DND-41 (cell line): ENCODE measurements at regions not wholly inside any gene's neighbourhood (a gene's known extent, or its start where the extent isn't known, plus 50 kb on each side); places are given as distances from the start of the nearest gene placed in this dataset.

ENCODE experiments used
- CTCF ChIP-seq: IDR thresholded peaks from 2 replicates; pipeline ENCODE4 v1.5.1; 2012; ENCODE audit warnings: borderline replicate concordance, low read length, moderate library complexity, mild to moderate bottlenecking; ENCODE audit not compliant: poor library complexity, severe bottlenecking; ENCODE audit errors: extremely low read depth
- EZH2 ChIP-seq: IDR thresholded peaks from 3 replicates; pipeline ENCODE4 v1.6.1; 2012; ENCODE audit warnings: borderline replicate concordance, low read depth, mild to moderate bottlenecking, moderate library complexity, low read length, inconsistent platforms; ENCODE audit not compliant: severe bottlenecking

- TF ChIP-seq CTCF (no peak), EZH2 (no peak)
Observed at GRCh38 chrX:4197971-4198370, 484.5 kb upstream of the PRKX start.
